ENCODE measurements at regions not wholly inside any gene's neighbourhood (a gene's known extent, or its start where the extent isn't known, plus 50 kb on each side); places are given as distances from the start of the nearest gene placed in this dataset.
A peak's percentile ranks its signal among the peaks of the same experiment; 100 is the strongest.

- H3K4me3 ChIP-seq, result no peak overlapping the region
- H3K9me3 ChIP-seq (ENCODE audit: insufficient read depth, low read depth), result peaks cover 13% of the 10 kb centered on the region; the same call in 1 of the 2 replicates
- no peaks in the 10 kb centered on the region; the same call in 1 of the 2 replicates for H3K9me2 ChIP-seq (ENCODE audit: insufficient read depth)
- intact Hi-C loops (cut with micrococcal nuclease; ENCODE audit: unreplicated experiment), result no loop called here
- no peaks in the 10 kb centered on the region for H3K79me2 ChIP-seq (ENCODE audit: low read depth)
- no peaks in the 10 kb centered on the region for H3K36me3 ChIP-seq (ENCODE audit: low read depth)
- POLR2A ChIA-PET (ENCODE audit: unreplicated experiment), result no interaction called here
- H3K27ac ChIP-seq, result no peak overlapping the region
- no peaks in the 10 kb centered on the region for H3K27me3 ChIP-seq (ENCODE audit: insufficient read depth, low read depth)
- H3K4me1 ChIP-seq (replicated peaks; ENCODE audit: insufficient read depth), result no peaks in the 10 kb centered on the region; the same call in 1 of the 2 replicates
- TF ChIP-seq CTCF (conservative IDR thresholded peaks at IDR 0.05) (no peak), EZH2 (IDR thresholded peaks at IDR 0.05; ENCODE audit: low read depth) (no peak)
- H4K20me1 ChIP-seq (ENCODE audit: insufficient read depth), result no peaks in the 10 kb centered on the region
- BruUV-seq (replicated peaks), result no TSS peak
- no peak overlapping the region for H3K4me2 ChIP-seq
- DNase-seq, result no peak
- H3F3A ChIP-seq (ENCODE audit: insufficient read depth, low read depth), result peaks cover 9% of the 10 kb centered on the region; the same call in 1 of the 2 replicates
- no peak overlapping the region for H2AFZ ChIP-seq
- CTCF ChIA-PET, result no interaction called here
Observed at GRCh38 chr13:34681405-34681955, 260.6 kb upstream of the NBEA start.

- no peaks in the 10 kb centered on the region for H3K27me3 ChIP-seq (ENCODE audit: insufficient read depth, low read depth)
- H3F3A ChIP-seq (ENCODE audit: insufficient read depth, low read depth), result no peaks in the 10 kb centered on the region
- H3K27ac ChIP-seq, result no peak overlapping the region
- H3K4me2 ChIP-seq, result no peak overlapping the region
- no peaks in the 10 kb centered on the region for H3K36me3 ChIP-seq (ENCODE audit: low read depth)
- H3K79me2 ChIP-seq (ENCODE audit: low read depth), result no peaks in the 10 kb centered on the region
- H3K9me3 ChIP-seq (ENCODE audit: insufficient read depth, low read depth), result no peaks in the 10 kb centered on the region
- TF ChIP-seq EZH2 (IDR thresholded peaks at IDR 0.05; ENCODE audit: low read depth) (no peak), CTCF (conservative IDR thresholded peaks at IDR 0.05) (no peak)
- intact Hi-C loops (cut with micrococcal nuclease; ENCODE audit: unreplicated experiment), result loop anchor here (2.0 kb wide), 1 partner anchor 36 kb away; no protein-coding TSS in a partner anchor
- peaks cover 10% of the 10 kb centered on the region; the same call in 1 of the 2 replicates for H3K4me1 ChIP-seq (replicated peaks; ENCODE audit: insufficient read depth)
- H2AFZ ChIP-seq, result peak overlapping the region; percentile 41
- no peaks in the 10 kb centered on the region for H4K20me1 ChIP-seq (ENCODE audit: insufficient read depth)
- BruUV-seq (replicated peaks), result no TSS peak
- CTCF ChIA-PET, result no interaction called here
- POLR2A ChIA-PET (ENCODE audit: unreplicated experiment), result no interaction called here
- DNase-seq, result no peak
- no peaks in the 10 kb centered on the region for H3K9me2 ChIP-seq (ENCODE audit: insufficient read depth)
- H3K4me3 ChIP-seq, result no peak overlapping the region
Observed at GRCh38 chr13:34695063-34695462, 247.0 kb upstream of the NBEA start.

- H3F3A ChIP-seq (ENCODE audit: insufficient read depth, low read depth), result no peaks in the 10 kb centered on the region
- DNase-seq, result no peak
- H3K27me3 ChIP-seq (ENCODE audit: insufficient read depth, low read depth), result no peaks in the 10 kb centered on the region
- no peaks in the 10 kb centered on the region for H3K9me2 ChIP-seq (ENCODE audit: insufficient read depth)
- CTCF ChIA-PET, result no interaction called here
- H3K79me2 ChIP-seq (ENCODE audit: low read depth), result no peaks in the 10 kb centered on the region
- BruUV-seq (replicated peaks), result no TSS peak
- intact Hi-C loops (cut with micrococcal nuclease; ENCODE audit: unreplicated experiment), result no loop called here
- H3K4me3 ChIP-seq, result no peak overlapping the region
- TF ChIP-seq CTCF (conservative IDR thresholded peaks at IDR 0.05) (no peak), EZH2 (IDR thresholded peaks at IDR 0.05; ENCODE audit: low read depth) (no peak)
- H3K4me1 ChIP-seq (replicated peaks; ENCODE audit: insufficient read depth), result peaks cover 10% of the 10 kb centered on the region; the same call in 1 of the 2 replicates
- H3K27ac ChIP-seq, result no peak overlapping the region
- POLR2A ChIA-PET (ENCODE audit: unreplicated experiment), result no interaction called here
- no peaks in the 10 kb centered on the region for H3K9me3 ChIP-seq (ENCODE audit: insufficient read depth, low read depth)
- H3K4me2 ChIP-seq, result no peak overlapping the region
- no peak overlapping the region for H2AFZ ChIP-seq
- no peaks in the 10 kb centered on the region for H4K20me1 ChIP-seq (ENCODE audit: insufficient read depth)
- no peaks in the 10 kb centered on the region for H3K36me3 ChIP-seq (ENCODE audit: low read depth)
Observed at GRCh38 chr13:34696296-34696695, 245.8 kb upstream of the NBEA start.
